GM21367 (cell line): ENCODE measurements at regions not wholly inside any gene's neighbourhood (a gene's known extent, or its start where the extent isn't known, plus 50 kb on each side); places are given as distances from the start of the nearest gene placed in this dataset.
A peak's percentile ranks its signal among the peaks of the same experiment; 100 is the strongest.

Source experiments
- ATAC-seq: cut with Tn5 transposase; IDR thresholded peaks from one replicate; pipeline ENCODE4 v1.9.1; 2021; ENCODE audit not compliant: unreplicated experiment

GRCh38 chr18:29626094-29626493 lies 1416.4 kb downstream of the DSC3 start:
- ATAC-seq, result no peak

- no peak for ATAC-seq
Measured at GRCh38 chr18:29616867-29617266, 1425.7 kb downstream of the DSC3 start.

GRCh38 chr18:29608982-29609381 lies 1432.1 kb upstream of the CDH2 start:
- ATAC-seq, result no peak

- no peak for ATAC-seq
Measured at GRCh38 chr18:29605365-29605764, 1428.4 kb upstream of the CDH2 start.

- no peak for ATAC-seq
Measured at GRCh38 chr18:29596959-29597358, 1420.0 kb upstream of the CDH2 start.

GRCh38 chr18:29594493-29594892 lies 1417.6 kb upstream of the CDH2 start:
- no peak for ATAC-seq

GRCh38 chr18:29588446-29589100 lies 1411.6 kb upstream of the CDH2 start:
- no peak for ATAC-seq

GRCh38 chr18:29586210-29586609 lies 1409.3 kb upstream of the CDH2 start:
- no peak for ATAC-seq

GRCh38 chr18:29560270-29560669 lies 1383.3 kb upstream of the CDH2 start:
- ATAC-seq, result peak; percentile 67

- no peak for ATAC-seq
Measured at GRCh38 chr18:29556070-29556469, 1379.1 kb upstream of the CDH2 start.

- no peak for ATAC-seq
Measured at GRCh38 chr18:29549759-29550158, 1372.8 kb upstream of the CDH2 start.

- ATAC-seq, result no peak
Measured at GRCh38 chr18:29547626-29548025, 1370.7 kb upstream of the CDH2 start.

- no peak for ATAC-seq
Measured at GRCh38 chr18:29540548-29540947, 1363.6 kb upstream of the CDH2 start.

- no peak for ATAC-seq
Measured at GRCh38 chr18:29531746-29532145, 1354.8 kb upstream of the CDH2 start.

GRCh38 chr18:29523371-29523770 lies 1346.4 kb upstream of the CDH2 start:
- no peak for ATAC-seq

GRCh38 chr18:29512761-29513160 lies 1335.8 kb upstream of the CDH2 start:
- ATAC-seq, result no peak

GRCh38 chr18:29512203-29512602 lies 1335.3 kb upstream of the CDH2 start:
- no peak for ATAC-seq

GRCh38 chr18:29501952-29502351 lies 1325.0 kb upstream of the CDH2 start:
- ATAC-seq, result no peak

- ATAC-seq, result no peak
Measured at GRCh38 chr18:29496152-29496680, 1319.3 kb upstream of the CDH2 start.

- ATAC-seq, result no peak
Measured at GRCh38 chr18:29494371-29494770, 1317.4 kb upstream of the CDH2 start.

- ATAC-seq, result no peak
Measured at GRCh38 chr18:29491907-29492306, 1315.0 kb upstream of the CDH2 start.

- no peak for ATAC-seq
Measured at GRCh38 chr18:29488617-29489016, 1311.7 kb upstream of the CDH2 start.

- no peak for ATAC-seq
Measured at GRCh38 chr18:29465526-29465925, 1288.6 kb upstream of the CDH2 start.
